T-cell (primary cell): ENCODE measurements at regions not wholly inside any gene's neighbourhood (a gene's known extent, or its start where the extent isn't known, plus 50 kb on each side); places are given as distances from the start of the nearest gene placed in this dataset.

Experiments used
- ATAC-seq, 4 experiments: fragments of 200-7000 bp in 3 of 4; fragments of 150-1000 bp in 1 of 4; cut with Tn5 transposase; replicated peaks in 1 of 4; 1 replicate in 3 of 4; 2 replicates in 1 of 4; pipeline ENCODE4 v1.10.0; 2021; ENCODE audit warnings: moderate library complexity in 3 of 4, mild to moderate bottlenecking in 2 of 4, moderate number of reproducible peaks in 1 of 4
- CTCF ChIA-PET, 2 donors: fragments of 300-600 bp; sonication (Branson Sonifier 250); formaldehyde crosslinking; loops; one replicate each; lab custom pipeline; 2022; ENCODE audit warnings: antibody characterized with exemption in 2 of 2; lab: Charles Lee
- POLR2A ChIA-PET, 2 donors: fragments of 300-600 bp; sonication (Branson Sonifier 250); formaldehyde crosslinking; loops; one replicate each; lab custom pipeline; 2022; ENCODE audit warnings: antibody characterized with exemption in 2 of 2; lab: Charles Lee
- DNase-seq, 35 experiments: peaks; one replicate each; pipeline versions ENCODE4 v3.0.0 to v3.0.0-alpha.2; 2013 to 2023
- H3K27ac ChIP-seq: one replicate; pipeline ENCODE4 v1.5.1; 2013; ENCODE audit warnings: low read length
- H3K27me3 ChIP-seq, 2 experiments: replicated peaks in 1 of 2; 1 replicate in 1 of 2; 2 replicates in 1 of 2; pipeline versions ENCODE4 v1.6.1 to v1.7.0; 2013; ENCODE audit warnings: low read length in 1 of 2, mixed read lengths in 1 of 2; ENCODE audit not compliant: control insufficient read depth in 2 of 2, insufficient read depth in 2 of 2; ENCODE audit errors: extremely low read depth in 1 of 2
- H3K36me3 ChIP-seq, 2 donors: 1 replicate in 1 of 2; 2 replicates in 1 of 2; pipeline versions ENCODE4 v1.6.1 to v1.7.0; 2013; ENCODE audit warnings: low read length in 1 of 2; ENCODE audit not compliant: control insufficient read depth in 2 of 2, insufficient read depth in 1 of 2; ENCODE audit errors: extremely low read depth in 1 of 2
- H3K4me1 ChIP-seq, 2 experiments: 1 replicate in 1 of 2; 2 replicates in 1 of 2; pipeline versions ENCODE4 v1.6.1 to v1.7.0; 2013; ENCODE audit warnings: low read length in 2 of 2, mixed read lengths in 1 of 2; ENCODE audit not compliant: insufficient read depth in 2 of 2, control insufficient read depth in 1 of 2; ENCODE audit errors: extremely low read depth in 1 of 2
- H3K4me3 ChIP-seq, 2 donors: 1 replicate in 1 of 2; 2 replicates in 1 of 2; pipeline versions ENCODE4 v1.5.1 to v1.7.0; 2013; ENCODE audit warnings: mild to moderate bottlenecking in 2 of 2, low read length in 1 of 2, moderate library complexity in 1 of 2; ENCODE audit not compliant: control insufficient read depth in 1 of 2; ENCODE audit errors: extremely low read depth in 1 of 2
- H3K9me3 ChIP-seq: 2 replicates; pipeline ENCODE4 v1.7.0; 2013
- H3K27ac Mint-ChIP-seq, 2 donors: one replicate each; pipeline ENCODE4 v1.8.0; 2020 to 2021; ENCODE audit warnings: mild to moderate bottlenecking in 2 of 2, mixed read lengths in 2 of 2
- H3K27me3 Mint-ChIP-seq, 2 donors: one replicate each; pipeline ENCODE4 v1.8.0; 2021 to 2022; ENCODE audit warnings: mixed read lengths in 2 of 2
- H3K36me3 Mint-ChIP-seq: one replicate; pipeline ENCODE4 v1.8.0; 2021; ENCODE audit warnings: mixed read lengths
- H3K4me1 Mint-ChIP-seq, 3 donors: one replicate each; pipeline ENCODE4 v1.8.0; 2020 to 2022; ENCODE audit warnings: mixed read lengths in 3 of 3, mild to moderate bottlenecking in 1 of 3
- H3K4me3 Mint-ChIP-seq, 3 donors: one replicate each; pipeline ENCODE4 v1.8.0; 2020 to 2022; ENCODE audit warnings: mild to moderate bottlenecking in 3 of 3, mixed read lengths in 3 of 3, moderate library complexity in 3 of 3
- H3K9me3 Mint-ChIP-seq, 3 donors: one replicate each; pipeline ENCODE4 v1.8.0; 2020 to 2022; ENCODE audit warnings: mixed read lengths in 3 of 3
- WGBS: methylation state at CpG from one replicate; pipeline ENCODE4 v1.1.5; 2013; ENCODE audit warnings: missing lambda C conversion rate; ENCODE audit not compliant: insufficient coverage; 5-methylcytosine and 5-hydroxymethylcytosine counted together

GRCh38 chr5:158301186-158301585, 442.2 kb upstream of the CLINT1 start:
- ATAC-seq (no peak), DNase-seq (no peak)
- Histone ChIP-seq H3K9me3 (peaks cover 2% of the 10 kb centered on the region), H3K4me3 (no peak overlapping the region), H3K27me3 (no peaks in the 10 kb centered on the region), H3K27ac (no peak overlapping the region), H3K4me1 (no peaks in the 10 kb centered on the region), H3K36me3 (no peaks in the 10 kb centered on the region)
- Mint-ChIP-seq H3K4me3 (no peak overlapping the region), H3K9me3 (peaks cover 0 to 10% (median 2%) of the 10 kb centered on the region in 3 donors), H3K27ac (no peak overlapping the region), H3K36me3 (no peaks in the 10 kb centered on the region), H3K4me1 (no peaks in the 10 kb centered on the region), H3K27me3 (no peaks in the 10 kb centered on the region)
- ChIA-PET POLR2A (no interaction called here), CTCF (no interaction called here)
- no CpG with 5 or more reads among the region's 4 CpGs for WGBS

- no peaks in the 10 kb centered on the region for H3K27me3 Mint-ChIP-seq
- no peak overlapping the region for H3K4me3 Mint-ChIP-seq
- H3K27ac Mint-ChIP-seq, result no peak overlapping the region
- DNase-seq (no peak), ATAC-seq (no peak)
- H3K9me3 Mint-ChIP-seq, result peaks cover 0 to 12% (median 2%) of the 10 kb centered on the region in 3 donors
- Histone ChIP-seq H3K4me1 (no peaks in the 10 kb centered on the region), H3K27ac (no peak overlapping the region), H3K9me3 (peaks cover 2% of the 10 kb centered on the region), H3K4me3 (no peak overlapping the region), H3K27me3 (no peaks in the 10 kb centered on the region), H3K36me3 (no peaks in the 10 kb centered on the region)
- WGBS, result 33% methylated on average over 2 of the region's 8 CpGs
- CTCF ChIA-PET, result no interaction called here
- no peaks in the 10 kb centered on the region for H3K36me3 Mint-ChIP-seq
- H3K4me1 Mint-ChIP-seq, result no peaks in the 10 kb centered on the region
- POLR2A ChIA-PET, result no interaction called here
Measured at GRCh38 chr5:158300256-158300655, 441.3 kb upstream of the CLINT1 start.

- H3K4me3 Mint-ChIP-seq, result no peak overlapping the region
- Histone ChIP-seq H3K4me1 (no peaks in the 10 kb centered on the region), H3K27me3 (no peaks in the 10 kb centered on the region), H3K36me3 (no peaks in the 10 kb centered on the region), H3K27ac (no peak overlapping the region), H3K9me3 (peaks cover 2% of the 10 kb centered on the region), H3K4me3 (no peak overlapping the region)
- ATAC-seq, result no peak
- no peaks in the 10 kb centered on the region for H3K27me3 Mint-ChIP-seq
- H3K27ac Mint-ChIP-seq, result no peak overlapping the region
- DNase-seq, result no peak
- H3K4me1 Mint-ChIP-seq, result no peaks in the 10 kb centered on the region
- CTCF ChIA-PET, result no interaction called here
- POLR2A ChIA-PET, result no interaction called here
- peaks cover 0 to 12% (median 5%) of the 10 kb centered on the region in 3 donors for H3K9me3 Mint-ChIP-seq
- H3K36me3 Mint-ChIP-seq, result no peaks in the 10 kb centered on the region
Measured at GRCh38 chr5:158297002-158297527, 438.1 kb upstream of the CLINT1 start.

GRCh38 chr5:158294701-158295100, 435.8 kb upstream of the CLINT1 start:
- ChIA-PET CTCF (no interaction called here), POLR2A (no interaction called here)
- Histone ChIP-seq H3K4me1 (no peaks in the 10 kb centered on the region), H3K27ac (no peak overlapping the region), H3K36me3 (no peaks in the 10 kb centered on the region), H3K4me3 (no peak overlapping the region), H3K27me3 (no peaks in the 10 kb centered on the region), H3K9me3 (peaks cover 2% of the 10 kb centered on the region)
- Mint-ChIP-seq H3K9me3 (peaks cover 0 to 12% (median 5%) of the 10 kb centered on the region in 3 donors), H3K27ac (no peak overlapping the region), H3K4me3 (no peak overlapping the region), H3K36me3 (no peaks in the 10 kb centered on the region), H3K27me3 (no peaks in the 10 kb centered on the region), H3K4me1 (no peaks in the 10 kb centered on the region)
- 75% methylated on average over 3 of the region's 6 CpGs for WGBS
- ATAC-seq (no peak), DNase-seq (no peak)

GRCh38 chr5:158292981-158293380, 434.0 kb upstream of the CLINT1 start:
- Histone ChIP-seq H3K4me1 (no peaks in the 10 kb centered on the region), H3K4me3 (no peak overlapping the region), H3K27ac (no peak overlapping the region), H3K9me3 (peaks cover 2% of the 10 kb centered on the region), H3K36me3 (no peaks in the 10 kb centered on the region), H3K27me3 (no peaks in the 10 kb centered on the region)
- Mint-ChIP-seq H3K4me3 (no peak overlapping the region), H3K27ac (no peak overlapping the region), H3K36me3 (no peaks in the 10 kb centered on the region), H3K4me1 (no peaks in the 10 kb centered on the region), H3K9me3 (peaks cover 0 to 12% (median 5%) of the 10 kb centered on the region in 3 donors), H3K27me3 (no peaks in the 10 kb centered on the region)
- ATAC-seq (no peak), DNase-seq (no peak)
- CTCF ChIA-PET, result no interaction called here
- POLR2A ChIA-PET, result no interaction called here
- no CpG with 5 or more reads among the region's 1 CpG for WGBS

DNA sequence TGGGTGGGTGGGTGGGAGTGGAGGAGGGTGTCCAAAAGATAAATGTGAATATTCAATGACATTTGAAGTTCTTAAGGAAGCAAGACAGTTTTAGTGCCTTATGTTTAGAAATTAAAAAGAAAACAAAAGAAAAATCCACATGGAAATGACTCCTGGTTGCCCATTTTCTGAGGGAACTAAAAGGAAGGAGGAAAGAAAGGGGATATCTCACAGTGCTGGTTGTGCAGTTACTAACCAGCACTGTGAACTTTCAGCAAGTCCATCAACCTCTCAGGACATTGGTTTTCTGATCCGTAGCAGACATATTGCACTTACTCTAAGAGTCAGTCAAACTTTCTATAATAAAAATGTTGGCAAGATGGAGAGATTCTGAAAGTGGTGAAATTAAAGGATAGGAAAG, 431.0 kb upstream of the CLINT1 start:
- no peaks in the 10 kb centered on the region for H3K27me3 Mint-ChIP-seq
- H3K4me1 Mint-ChIP-seq, result no peaks in the 10 kb centered on the region
- CTCF ChIA-PET, result no interaction called here
- POLR2A ChIA-PET, result no interaction called here
- H3K36me3 Mint-ChIP-seq, result no peaks in the 10 kb centered on the region
- DNase-seq, result no peak
- no peak overlapping the region for H3K4me3 Mint-ChIP-seq
- no CpG with 5 or more reads among the region's 1 CpG for WGBS
- Histone ChIP-seq H3K27me3 (no peaks in the 10 kb centered on the region), H3K9me3 (no peaks in the 10 kb centered on the region), H3K36me3 (no peaks in the 10 kb centered on the region), H3K4me1 (no peaks in the 10 kb centered on the region), H3K4me3 (no peak overlapping the region), H3K27ac (no peak overlapping the region)
- H3K9me3 Mint-ChIP-seq, result peaks cover 0 to 3% (median 0%) of the 10 kb centered on the region in 3 donors
- no peak for ATAC-seq
- H3K27ac Mint-ChIP-seq, result no peak overlapping the region

GRCh38 chr5:158288272-158288657, 429.3 kb upstream of the CLINT1 start:
- Mint-ChIP-seq H3K4me3 (no peak overlapping the region), H3K4me1 (no peaks in the 10 kb centered on the region), H3K27me3 (no peaks in the 10 kb centered on the region), H3K27ac (no peak overlapping the region), H3K9me3 (peaks cover 0 to under 1% (median 0%) of the 10 kb centered on the region in 3 donors), H3K36me3 (no peaks in the 10 kb centered on the region)
- H3K27ac ChIP-seq, result no peak overlapping the region
- no peaks in the 10 kb centered on the region for H3K4me1 ChIP-seq
- ATAC-seq (no peak), DNase-seq (no peak)
- H3K4me3 ChIP-seq, result no peak overlapping the region
- 71% methylated on average over 1 of the region's 1 CpG for WGBS
- no peaks in the 10 kb centered on the region for H3K9me3 ChIP-seq
- CTCF ChIA-PET, result interaction anchor here in 1 of 2 donors (0.6 kb wide), 1 partner anchor 10 kb away, joined by 6 read pairs; no protein-coding TSS in a partner anchor
- H3K27me3 ChIP-seq, result no peaks in the 10 kb centered on the region
- POLR2A ChIA-PET, result no interaction called here
- H3K36me3 ChIP-seq, result no peaks in the 10 kb centered on the region
